ENCODE measurements at regions not wholly inside any gene's neighbourhood (a gene's known extent, or its start where the extent isn't known, plus 50 kb on each side); places are given as distances from the start of the nearest gene placed in this dataset.
"Not testable (repeated sequence)": the region's sequence is repeated elsewhere in the genome, so short reads cannot be mapped to it uniquely, and the experiment has no call there.

GRCh38 chr2:21890716-21891115 is 766.9 kb downstream of the TDRD15 start:
- FAIRE-seq (no peak), DNase-seq (ENCODE audit: insufficient read length, low spot score) (no peak)
- TF ChIP-seq POU2F2 (IDR thresholded peaks at IDR 0.05; ENCODE audit: low read depth, low read length) (no peak), POLR2A (IDR thresholded peaks at IDR 0.05; ENCODE audit: low read depth, low read length) (no peak), TAF1 (IDR thresholded peaks at IDR 0.05; ENCODE audit: low read depth, low read length) (no peak), PAX5 (IDR thresholded peaks at IDR 0.05; ENCODE audit: insufficient read depth, low read length, severe bottlenecking) (no peak), POLR2AphosphoS5 (IDR thresholded peaks at IDR 0.05; ENCODE audit: low read depth, low read length) (no peak), SPI1 (IDR thresholded peaks at IDR 0.05; ENCODE audit: low read depth, low read length) (no peak)

GRCh38 chr2:21891191-21891590 is 767.4 kb downstream of the TDRD15 start:
- no peak for FAIRE-seq
- DNase-seq (ENCODE audit: insufficient read length, low spot score), result no peak
- TF ChIP-seq POLR2A (IDR thresholded peaks at IDR 0.05; ENCODE audit: low read depth, low read length) (no peak), POLR2AphosphoS5 (IDR thresholded peaks at IDR 0.05; ENCODE audit: low read depth, low read length) (no peak), TAF1 (IDR thresholded peaks at IDR 0.05; ENCODE audit: low read depth, low read length) (no peak), PAX5 (IDR thresholded peaks at IDR 0.05; ENCODE audit: insufficient read depth, low read length, severe bottlenecking) (no peak), SPI1 (IDR thresholded peaks at IDR 0.05; ENCODE audit: low read depth, low read length) (no peak)

DNA sequence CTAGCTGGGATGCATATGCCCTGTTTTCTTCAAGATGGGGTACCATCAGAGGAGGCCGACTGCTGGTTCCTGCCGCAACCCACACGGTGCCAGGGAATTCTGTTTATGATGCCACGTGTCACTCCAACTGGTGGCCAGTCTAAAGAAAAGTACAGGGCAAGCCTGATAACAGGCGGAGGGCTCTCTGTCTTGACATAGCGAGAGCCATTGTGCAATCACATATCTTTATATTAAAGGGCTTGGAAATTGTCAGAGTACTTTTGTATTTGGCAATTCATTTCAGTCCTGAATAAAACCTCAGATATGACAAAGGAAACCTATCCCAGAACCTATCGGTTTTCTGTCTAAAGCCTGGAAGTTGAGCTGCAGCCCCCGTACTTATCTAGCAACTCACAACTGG is 768.4 kb downstream of the TDRD15 start:
- TF ChIP-seq POU2F2 (IDR thresholded peaks at IDR 0.05; ENCODE audit: low read depth, low read length) (no peak), POLR2AphosphoS5 (IDR thresholded peaks at IDR 0.05; ENCODE audit: low read depth, low read length) (no peak), TAF1 (IDR thresholded peaks at IDR 0.05; ENCODE audit: low read depth, low read length) (no peak), SPI1 (IDR thresholded peaks at IDR 0.05; ENCODE audit: low read depth, low read length) (no peak), POLR2A (IDR thresholded peaks at IDR 0.05; ENCODE audit: low read depth, low read length) (no peak), PAX5 (IDR thresholded peaks at IDR 0.05; ENCODE audit: insufficient read depth, low read length, severe bottlenecking) (no peak)
- DNase-seq (ENCODE audit: insufficient read length, low spot score), result no peak
- no peak for FAIRE-seq

DNA sequence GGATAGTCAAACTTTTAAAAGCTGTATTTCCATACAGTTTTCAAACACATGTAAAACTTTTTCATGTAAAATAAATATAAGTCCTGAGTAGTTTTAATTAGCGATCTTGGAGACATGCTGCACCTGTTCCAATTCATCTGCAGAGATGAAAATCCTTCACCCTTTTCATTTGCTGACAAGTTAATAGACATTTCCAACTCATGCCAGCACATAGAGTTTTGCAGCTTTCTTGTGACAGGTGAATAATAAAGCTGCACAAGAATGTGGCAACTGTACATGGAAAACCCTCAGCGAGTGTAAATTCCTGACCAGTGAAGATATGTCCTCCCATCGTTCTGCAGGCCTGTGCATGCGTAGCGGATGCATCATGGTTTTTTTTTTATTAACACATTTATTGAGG is 771.4 kb downstream of the TDRD15 start:
- no peak for TF ChIP-seq PAX5 (IDR thresholded peaks at IDR 0.05; ENCODE audit: insufficient read depth, low read length, severe bottlenecking)
- TF ChIP-seq SPI1 (IDR thresholded peaks at IDR 0.05; ENCODE audit: low read depth, low read length), result no peak
- no peak for TF ChIP-seq POLR2A (IDR thresholded peaks at IDR 0.05; ENCODE audit: low read depth, low read length)
- TF ChIP-seq TAF1 (IDR thresholded peaks at IDR 0.05; ENCODE audit: low read depth, low read length), result no peak
- no peak for TF ChIP-seq POU2F2 (IDR thresholded peaks at IDR 0.05; ENCODE audit: low read depth, low read length)
- TF ChIP-seq POLR2AphosphoS5 (IDR thresholded peaks at IDR 0.05; ENCODE audit: low read depth, low read length), result no peak
- no peak for DNase-seq (ENCODE audit: insufficient read length, low spot score)
- FAIRE-seq, result no peak

GRCh38 chr2:21908712-21909380 is 785.1 kb downstream of the TDRD15 start:
- not testable (repeated sequence) for FAIRE-seq; DNase-seq (ENCODE audit: insufficient read length, low spot score)

- no peak for DNase-seq (ENCODE audit: insufficient read length, low spot score)
- no peak for TF ChIP-seq TAF1 (IDR thresholded peaks at IDR 0.05; ENCODE audit: low read depth, low read length)
- TF ChIP-seq SPI1 (IDR thresholded peaks at IDR 0.05; ENCODE audit: low read depth, low read length), result no peak
- no peak for TF ChIP-seq POLR2A (IDR thresholded peaks at IDR 0.05; ENCODE audit: low read depth, low read length)
- TF ChIP-seq PAX5 (IDR thresholded peaks at IDR 0.05; ENCODE audit: insufficient read depth, low read length, severe bottlenecking), result no peak
- no peak for TF ChIP-seq POU2F2 (IDR thresholded peaks at IDR 0.05; ENCODE audit: low read depth, low read length)
- TF ChIP-seq POLR2AphosphoS5 (IDR thresholded peaks at IDR 0.05; ENCODE audit: low read depth, low read length), result no peak
- FAIRE-seq, result peak; percentile 9
These were observed 787.2 kb downstream of the TDRD15 start for GRCh38 chr2:21910832-21911507.

DNA sequence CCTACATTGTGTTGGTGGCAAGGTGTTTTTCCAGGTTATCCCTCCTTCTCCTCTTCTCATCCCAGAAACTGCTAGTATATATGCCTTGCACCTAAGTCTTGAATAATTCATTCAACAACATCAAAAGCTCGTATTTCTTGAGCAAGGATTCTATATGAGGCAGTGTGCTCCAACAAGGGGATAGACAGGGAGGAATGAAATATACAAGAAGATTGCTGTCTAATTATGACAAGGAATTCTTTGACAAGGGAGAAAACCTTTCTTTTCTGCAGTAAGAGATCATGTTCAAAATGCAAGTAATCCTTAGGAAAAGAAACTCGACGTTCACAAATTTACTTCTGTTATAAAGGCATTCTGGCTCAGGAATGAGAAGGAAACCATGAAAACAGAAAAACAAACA is 788.6 kb downstream of the TDRD15 start:
- FAIRE-seq, result no peak

DNA sequence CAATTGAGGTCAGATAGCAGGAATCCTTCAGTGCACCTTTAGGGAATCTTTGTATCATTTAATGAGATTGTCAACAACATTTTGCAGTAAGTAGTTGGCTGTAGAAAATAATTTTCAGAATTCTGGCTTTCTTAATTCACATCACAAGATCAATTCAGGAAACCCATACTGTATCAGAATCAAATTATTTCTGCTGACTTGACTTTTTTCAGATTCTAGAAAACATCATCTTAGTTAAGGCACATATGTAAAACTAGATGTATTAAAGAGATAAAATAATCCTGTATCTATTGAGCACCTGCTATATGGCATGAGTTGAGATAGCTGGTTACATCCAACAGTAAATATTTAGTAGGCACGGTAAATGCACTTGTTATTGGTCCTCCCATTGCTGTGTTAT is 791.4 kb downstream of the TDRD15 start:
- DNase-seq (ENCODE audit: insufficient read length, low spot score) (no peak), FAIRE-seq (no peak)
- TF ChIP-seq PAX5 (IDR thresholded peaks at IDR 0.05; ENCODE audit: insufficient read depth, low read length, severe bottlenecking) (no peak), POU2F2 (IDR thresholded peaks at IDR 0.05; ENCODE audit: low read depth, low read length) (no peak), POLR2A (IDR thresholded peaks at IDR 0.05; ENCODE audit: low read depth, low read length) (no peak), POLR2AphosphoS5 (IDR thresholded peaks at IDR 0.05; ENCODE audit: low read depth, low read length) (no peak), SPI1 (IDR thresholded peaks at IDR 0.05; ENCODE audit: low read depth, low read length) (no peak), TAF1 (IDR thresholded peaks at IDR 0.05; ENCODE audit: low read depth, low read length) (no peak)

More for the DNA sequence above, 788.6 kb downstream of the TDRD15 start:
- no peak for TF ChIP-seq TAF1 (IDR thresholded peaks at IDR 0.05; ENCODE audit: low read depth, low read length)
- no peak for TF ChIP-seq POLR2A (IDR thresholded peaks at IDR 0.05; ENCODE audit: low read depth, low read length)
- no peak for TF ChIP-seq POLR2AphosphoS5 (IDR thresholded peaks at IDR 0.05; ENCODE audit: low read depth, low read length)
- TF ChIP-seq PAX5 (IDR thresholded peaks at IDR 0.05; ENCODE audit: insufficient read depth, low read length, severe bottlenecking), result no peak
- TF ChIP-seq POU2F2 (IDR thresholded peaks at IDR 0.05; ENCODE audit: low read depth, low read length), result no peak
- no peak for TF ChIP-seq SPI1 (IDR thresholded peaks at IDR 0.05; ENCODE audit: low read depth, low read length)
- no peak for DNase-seq (ENCODE audit: insufficient read length, low spot score)

DNA sequence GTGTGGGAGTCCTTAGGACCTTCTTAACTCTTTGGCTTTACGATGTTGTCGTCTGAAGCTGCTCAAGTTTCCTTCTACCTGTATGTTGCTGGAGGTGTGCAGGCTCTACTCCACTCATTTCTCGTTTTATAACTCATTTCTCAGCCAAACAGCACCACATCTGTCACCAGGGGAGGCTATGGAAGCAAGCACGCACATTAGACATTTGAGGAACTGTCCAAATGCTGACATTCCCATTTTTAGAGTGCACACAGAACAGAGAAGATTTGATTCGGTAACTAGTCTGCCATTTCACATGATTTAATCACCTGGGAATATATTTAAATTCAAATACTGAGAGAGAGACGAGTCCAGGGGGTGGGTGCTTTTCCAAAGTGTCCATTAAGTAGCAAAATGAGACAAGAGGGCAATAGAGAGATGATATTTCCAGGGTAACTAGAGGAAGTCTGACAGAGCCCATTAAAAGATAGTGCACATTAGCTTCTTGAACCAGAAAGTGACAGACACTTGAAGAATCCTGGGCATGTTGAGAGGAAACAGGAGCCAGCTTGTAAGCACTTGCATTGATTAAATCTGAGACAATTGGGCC is 793.3 kb downstream of the TDRD15 start:
- TF ChIP-seq POLR2A (IDR thresholded peaks at IDR 0.05; ENCODE audit: low read depth, low read length), result no peak
- TF ChIP-seq SPI1 (IDR thresholded peaks at IDR 0.05; ENCODE audit: low read depth, low read length), result no peak
- no peak for TF ChIP-seq POU2F2 (IDR thresholded peaks at IDR 0.05; ENCODE audit: low read depth, low read length)
- FAIRE-seq (no peak), DNase-seq (ENCODE audit: insufficient read length, low spot score) (no peak)

- DNase-seq (ENCODE audit: insufficient read length, low spot score) (no peak), FAIRE-seq (no peak)
- TF ChIP-seq POLR2A (IDR thresholded peaks at IDR 0.05; ENCODE audit: low read depth, low read length) (no peak), PAX5 (IDR thresholded peaks at IDR 0.05; ENCODE audit: insufficient read depth, low read length, severe bottlenecking) (no peak), POU2F2 (IDR thresholded peaks at IDR 0.05; ENCODE audit: low read depth, low read length) (no peak), TAF1 (IDR thresholded peaks at IDR 0.05; ENCODE audit: low read depth, low read length) (no peak), POLR2AphosphoS5 (IDR thresholded peaks at IDR 0.05; ENCODE audit: low read depth, low read length) (no peak), SPI1 (IDR thresholded peaks at IDR 0.05; ENCODE audit: low read depth, low read length) (no peak)
These were observed 797.0 kb downstream of the TDRD15 start for GRCh38 chr2:21920721-21921120.
